ENCODE measurements at regions not wholly inside any gene's neighbourhood (a gene's known extent, or its start where the extent isn't known, plus 50 kb on each side); places are given as distances from the start of the nearest gene placed in this dataset.

DNA sequence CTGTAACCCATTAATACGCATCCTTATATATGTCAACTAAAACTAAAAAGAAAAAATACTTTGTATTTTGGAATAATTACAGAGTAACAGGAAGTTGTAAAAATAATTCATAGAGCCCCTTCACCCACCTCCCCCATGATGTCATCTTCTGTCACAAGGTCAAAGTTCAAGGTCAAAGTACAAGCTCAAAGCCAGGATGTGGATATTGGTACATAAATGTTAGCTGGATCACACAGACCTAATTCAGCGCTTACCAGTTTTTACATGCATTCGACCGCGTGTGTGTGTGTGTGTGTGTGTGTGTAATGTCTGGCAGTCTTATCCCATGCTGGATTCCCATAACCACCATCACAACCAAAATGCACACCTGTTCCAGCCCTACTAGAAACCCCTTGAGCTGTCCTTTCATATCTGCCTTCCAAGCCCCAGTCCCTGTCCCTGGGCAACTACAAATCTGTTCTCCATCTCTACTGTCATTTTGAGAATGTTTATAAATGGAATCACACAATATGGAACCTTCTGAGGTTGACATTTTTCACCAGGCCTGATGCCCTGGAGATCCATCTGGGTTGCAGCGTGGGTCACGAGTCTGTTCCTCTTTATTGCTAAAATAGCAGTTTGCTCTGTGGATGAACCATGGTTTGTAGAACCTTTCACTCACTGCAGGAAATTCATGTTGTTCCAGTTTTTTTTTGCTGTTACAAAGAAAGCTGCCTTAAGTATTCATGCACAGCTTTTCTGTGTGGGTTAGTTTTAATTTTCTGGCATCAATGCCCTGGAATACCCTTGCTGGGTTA, 153.6 kb upstream of the PITRM1 start:
- Histone ChIP-seq H3K9me3 (ENCODE audit: low read depth) (no peaks in the 10 kb centered on the region), H3K9ac (no peak overlapping the region), H3K4me3 (no peak overlapping the region), H2AFZ (replicated peaks) (no peak overlapping the region), H3K4me1 (peaks cover 8% of the 10 kb centered on the region), H3K79me2 (ENCODE audit: low read depth) (no peaks in the 10 kb centered on the region), H3K36me3 (no peaks in the 10 kb centered on the region), H3F3A (ENCODE audit: low read depth) (no peaks in the 10 kb centered on the region), H3K27ac (no peak overlapping the region), H4K20me1 (ENCODE audit: low read depth) (no peaks in the 10 kb centered on the region), H3K27me3 (no peaks in the 10 kb centered on the region), H3K4me2 (no peak overlapping the region)
- TF ChIP-seq EZH2phosphoT487 (IDR thresholded peaks at IDR 0.05) (no peak), EZH2 (IDR thresholded peaks at IDR 0.05) (no peak)
- TF ChIP-seq, protein P1, sequence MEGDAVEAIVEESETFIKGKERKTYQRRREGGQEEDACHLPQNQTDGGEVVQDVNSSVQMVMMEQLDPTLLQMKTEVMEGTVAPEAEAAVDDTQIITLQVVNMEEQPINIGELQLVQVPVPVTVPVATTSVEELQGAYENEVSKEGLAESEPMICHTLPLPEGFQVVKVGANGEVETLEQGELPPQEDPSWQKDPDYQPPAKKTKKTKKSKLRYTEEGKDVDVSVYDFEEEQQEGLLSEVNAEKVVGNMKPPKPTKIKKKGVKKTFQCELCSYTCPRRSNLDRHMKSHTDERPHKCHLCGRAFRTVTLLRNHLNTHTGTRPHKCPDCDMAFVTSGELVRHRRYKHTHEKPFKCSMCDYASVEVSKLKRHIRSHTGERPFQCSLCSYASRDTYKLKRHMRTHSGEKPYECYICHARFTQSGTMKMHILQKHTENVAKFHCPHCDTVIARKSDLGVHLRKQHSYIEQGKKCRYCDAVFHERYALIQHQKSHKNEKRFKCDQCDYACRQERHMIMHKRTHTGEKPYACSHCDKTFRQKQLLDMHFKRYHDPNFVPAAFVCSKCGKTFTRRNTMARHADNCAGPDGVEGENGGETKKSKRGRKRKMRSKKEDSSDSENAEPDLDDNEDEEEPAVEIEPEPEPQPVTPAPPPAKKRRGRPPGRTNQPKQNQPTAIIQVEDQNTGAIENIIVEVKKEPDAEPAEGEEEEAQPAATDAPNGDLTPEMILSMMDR (IDR thresholded peaks at IDR 0.05) = no peak
- Mint-ChIP-seq H3K9me3 (peaks cover under 1% of the 10 kb centered on the region), H3K36me3 (no peaks in the 10 kb centered on the region), H3K27ac (no peak overlapping the region), H3K4me1 (peaks cover 26% of the 10 kb centered on the region), H3K27me3 (ENCODE audit: insufficient read depth, low read depth) (peaks cover 4% of the 10 kb centered on the region), H3K4me3 (no peak overlapping the region)
- DNase-seq (ENCODE audit: low spot score) = no peak

DNA sequence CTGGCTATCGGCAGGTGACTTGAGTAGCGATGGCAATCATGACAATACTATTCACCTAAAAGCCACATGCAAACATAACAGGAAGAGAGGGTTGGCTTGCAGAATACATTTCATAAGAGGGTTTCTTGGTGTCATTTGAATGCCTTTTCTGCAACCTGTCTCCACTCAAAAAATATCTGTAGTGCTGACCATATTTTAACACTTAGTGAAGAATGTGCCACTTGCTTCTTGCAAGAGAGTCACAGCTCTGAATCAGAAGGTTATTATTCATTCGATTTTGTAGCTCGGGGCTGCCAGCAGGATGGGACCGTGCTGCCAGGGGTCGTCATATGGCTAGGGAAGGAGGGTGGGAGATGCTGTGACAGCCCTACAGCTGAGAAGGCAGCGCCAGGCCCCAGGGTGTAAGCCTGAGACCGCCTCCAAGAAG, 152.0 kb upstream of the PITRM1 start:
- no peaks in the 10 kb centered on the region for H3K79me2 ChIP-seq (ENCODE audit: low read depth)
- no peak for DNase-seq (ENCODE audit: low spot score)
- no peak overlapping the region for H2AFZ ChIP-seq (replicated peaks)
- Mint-ChIP-seq H3K4me1 (peaks cover 13% of the 10 kb centered on the region), H3K4me3 (no peak overlapping the region), H3K9me3 (peaks cover 9% of the 10 kb centered on the region), H3K27ac (peak overlapping the region; percentile 60), H3K27me3 (ENCODE audit: insufficient read depth, low read depth) (peaks cover 11% of the 10 kb centered on the region), H3K36me3 (no peaks in the 10 kb centered on the region)
- no peaks in the 10 kb centered on the region for H3F3A ChIP-seq (ENCODE audit: low read depth)
- H3K4me3 ChIP-seq = no peak overlapping the region
- no peaks in the 10 kb centered on the region for H3K27me3 ChIP-seq
- H4K20me1 ChIP-seq (ENCODE audit: low read depth) = no peaks in the 10 kb centered on the region
- H3K9me3 ChIP-seq (ENCODE audit: low read depth) = no peaks in the 10 kb centered on the region
- H3K4me2 ChIP-seq = no peak overlapping the region
- H3K9ac ChIP-seq = no peak overlapping the region
- H3K27ac ChIP-seq = no peak overlapping the region
- H3K4me1 ChIP-seq = no peaks in the 10 kb centered on the region
- TF ChIP-seq, protein P1 (IDR thresholded peaks at IDR 0.05) = no peak
- TF ChIP-seq EZH2phosphoT487 (IDR thresholded peaks at IDR 0.05) = no peak
- TF ChIP-seq EZH2 (IDR thresholded peaks at IDR 0.05) = no peak
- no peaks in the 10 kb centered on the region for H3K36me3 ChIP-seq

DNA sequence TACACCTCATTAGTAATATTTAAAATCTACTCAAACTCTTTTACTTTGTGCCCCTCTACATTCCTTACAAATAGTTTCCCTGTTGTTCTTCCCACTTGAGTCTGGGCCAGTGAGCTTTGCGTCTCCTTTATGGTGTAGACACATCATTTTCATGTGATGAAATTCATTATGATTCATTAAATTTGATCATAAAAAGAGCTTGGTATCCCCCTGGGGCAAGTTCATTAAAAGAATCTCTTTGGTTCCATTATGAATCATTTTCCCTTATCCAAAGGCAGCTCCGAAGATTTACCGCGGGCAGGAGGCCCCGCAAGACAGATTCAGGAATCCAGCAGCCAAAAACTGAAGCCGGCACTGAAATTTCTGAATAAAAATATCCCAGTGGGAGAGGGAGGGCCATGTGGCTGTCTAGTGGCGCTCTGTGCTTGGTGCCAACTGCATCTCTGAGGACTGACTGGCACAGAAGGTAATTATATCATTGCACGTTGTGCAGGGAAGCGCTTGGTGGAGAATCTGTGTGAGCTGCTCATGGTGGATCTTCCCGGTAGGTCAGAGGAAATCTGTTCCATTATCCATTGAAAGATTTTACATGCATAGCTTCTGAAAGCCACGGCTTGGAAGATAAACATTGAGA, 151.4 kb upstream of the PITRM1 start:
- Histone ChIP-seq H3K4me2 (no peak overlapping the region), H3K9ac (no peak overlapping the region), H3K36me3 (no peaks in the 10 kb centered on the region), H3K4me3 (no peak overlapping the region), H3K4me1 (no peaks in the 10 kb centered on the region), H3K9me3 (ENCODE audit: low read depth) (no peaks in the 10 kb centered on the region), H3K79me2 (ENCODE audit: low read depth) (no peaks in the 10 kb centered on the region), H4K20me1 (ENCODE audit: low read depth) (no peaks in the 10 kb centered on the region), H2AFZ (replicated peaks) (no peak overlapping the region), H3F3A (ENCODE audit: low read depth) (no peaks in the 10 kb centered on the region), H3K27ac (no peak overlapping the region), H3K27me3 (no peaks in the 10 kb centered on the region)
- Mint-ChIP-seq H3K9me3 (peaks cover 11% of the 10 kb centered on the region), H3K27ac (no peak overlapping the region), H3K4me1 (peaks cover 13% of the 10 kb centered on the region), H3K4me3 (no peak overlapping the region), H3K27me3 (ENCODE audit: insufficient read depth, low read depth) (peaks cover 11% of the 10 kb centered on the region), H3K36me3 (peaks cover 1% of the 10 kb centered on the region)
- DNase-seq (ENCODE audit: low spot score) = no peak
- TF ChIP-seq, protein P1 (IDR thresholded peaks at IDR 0.05) = no peak
- TF ChIP-seq EZH2 (IDR thresholded peaks at IDR 0.05) (no peak), EZH2phosphoT487 (IDR thresholded peaks at IDR 0.05) (no peak)

Measured in neural progenitor cell (in vitro differentiated cells).